Lower lobe of right lung (tissue), 2 donors: ENCODE measurements at regions not wholly inside any gene's neighbourhood (a gene's known extent, or its start where the extent isn't known, plus 50 kb on each side); places are given as distances from the start of the nearest gene placed in this dataset.

Source experiments
- ATAC-seq, 2 donors: fragments of 200-7000 bp; cut with Tn5 transposase; one replicate each; pipeline ENCODE4 v1.9.1; 2020 to 2022; ENCODE audit warnings: mild to moderate bottlenecking in 2 of 2, moderate library complexity in 2 of 2
- DNase-seq: peaks from one replicate; pipeline ENCODE4 v3.0.0-alpha.2; 2020
- H3K27ac ChIP-seq: fragments of 200-600 bp; one replicate; pipeline ENCODE4 v1.8.0; 2022
- H3K27me3 ChIP-seq: fragments of 200-600 bp; one replicate; pipeline ENCODE4 v1.8.0; 2022; ENCODE audit warnings: low read depth
- H3K36me3 ChIP-seq: fragments of 200-600 bp; one replicate; pipeline ENCODE4 v1.8.0; 2022; ENCODE audit warnings: mild to moderate bottlenecking
- H3K4me1 ChIP-seq: fragments of 200-600 bp; one replicate; pipeline ENCODE4 v1.8.0; 2022
- H3K4me3 ChIP-seq: fragments of 200-600 bp; one replicate; pipeline ENCODE4 v1.8.0; 2022; ENCODE audit warnings: mild to moderate bottlenecking
- H3K9me3 ChIP-seq: fragments of 200-600 bp; one replicate; pipeline ENCODE4 v1.8.0; 2022
- intact Hi-C: fragments of 100-400 bp; cut with DNase I; formaldehyde crosslinking; loops from one replicate; pipeline ENCODE4 v1.11.0; 2022
- TF ChIP-seq, protein P1 (sequence below): fragments of 200-600 bp; IDR thresholded peaks from one replicate; pipeline ENCODE4 v1.8.0; 2022; ENCODE audit warnings: antibody characterized with exemption, mild to moderate bottlenecking
- donor health status: DM: no; HTN: yes; CAD: no; lungs with severe emphysema.

DNA sequence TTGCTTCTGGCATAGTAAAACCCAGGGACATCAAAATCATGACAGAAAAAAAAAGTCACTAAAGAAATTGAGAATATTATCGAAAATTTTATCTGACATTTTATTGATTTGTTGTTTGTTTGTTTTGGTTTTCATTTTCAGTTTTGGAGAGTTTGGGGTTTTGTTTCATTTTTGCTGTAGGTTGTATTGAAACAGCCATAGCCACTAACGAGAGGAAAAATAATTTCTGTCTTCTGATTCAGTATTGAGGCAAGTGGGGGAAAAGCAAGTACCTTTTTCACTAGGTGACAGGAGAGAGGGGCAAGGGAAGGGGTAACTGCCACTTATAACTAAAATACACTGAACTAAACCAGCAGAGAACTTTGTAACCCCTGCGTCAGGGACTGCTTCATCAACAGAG lies 392.8 kb upstream of the NDST3 start:
- intact Hi-C loops: no loop called here
- Histone ChIP-seq H3K27ac (no peak overlapping the region), H3K4me3 (no peak overlapping the region)

DNA sequence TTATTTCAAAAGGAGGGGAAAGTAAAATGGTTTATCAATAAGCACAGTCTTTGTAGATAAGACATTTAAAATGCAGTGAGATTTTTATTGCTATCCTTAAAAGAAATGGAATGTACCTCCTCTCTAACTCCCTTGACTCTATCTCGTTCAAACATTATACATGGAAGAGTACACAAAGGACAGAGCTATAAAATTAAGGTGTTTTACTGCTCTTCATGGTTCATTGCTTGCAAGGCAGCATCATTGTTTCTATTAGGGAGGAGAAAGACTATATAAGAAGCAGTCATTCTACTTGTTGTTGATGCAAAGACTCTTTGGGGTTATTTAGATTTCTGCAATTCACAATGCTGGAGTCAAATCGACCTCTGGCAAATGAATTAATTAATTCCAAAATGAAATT lies 380.2 kb upstream of the NDST3 start:
- no peak overlapping the region for H3K4me3 ChIP-seq
- intact Hi-C loops: no loop called here
- H3K4me1 ChIP-seq: no peaks in the 10 kb centered on the region
- H3K27me3 ChIP-seq: no peaks in the 10 kb centered on the region
- TF ChIP-seq, protein P1, sequence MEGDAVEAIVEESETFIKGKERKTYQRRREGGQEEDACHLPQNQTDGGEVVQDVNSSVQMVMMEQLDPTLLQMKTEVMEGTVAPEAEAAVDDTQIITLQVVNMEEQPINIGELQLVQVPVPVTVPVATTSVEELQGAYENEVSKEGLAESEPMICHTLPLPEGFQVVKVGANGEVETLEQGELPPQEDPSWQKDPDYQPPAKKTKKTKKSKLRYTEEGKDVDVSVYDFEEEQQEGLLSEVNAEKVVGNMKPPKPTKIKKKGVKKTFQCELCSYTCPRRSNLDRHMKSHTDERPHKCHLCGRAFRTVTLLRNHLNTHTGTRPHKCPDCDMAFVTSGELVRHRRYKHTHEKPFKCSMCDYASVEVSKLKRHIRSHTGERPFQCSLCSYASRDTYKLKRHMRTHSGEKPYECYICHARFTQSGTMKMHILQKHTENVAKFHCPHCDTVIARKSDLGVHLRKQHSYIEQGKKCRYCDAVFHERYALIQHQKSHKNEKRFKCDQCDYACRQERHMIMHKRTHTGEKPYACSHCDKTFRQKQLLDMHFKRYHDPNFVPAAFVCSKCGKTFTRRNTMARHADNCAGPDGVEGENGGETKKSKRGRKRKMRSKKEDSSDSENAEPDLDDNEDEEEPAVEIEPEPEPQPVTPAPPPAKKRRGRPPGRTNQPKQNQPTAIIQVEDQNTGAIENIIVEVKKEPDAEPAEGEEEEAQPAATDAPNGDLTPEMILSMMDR: no peak
- no peaks in the 10 kb centered on the region for H3K36me3 ChIP-seq
- ATAC-seq (no peak), DNase-seq (no peak)
- H3K27ac ChIP-seq: no peak overlapping the region
- no peaks in the 10 kb centered on the region for H3K9me3 ChIP-seq

More for the DNA sequence above, 392.8 kb upstream of the NDST3 start:
- Histone ChIP-seq H3K36me3 (no peaks in the 10 kb centered on the region), H3K4me1 (no peaks in the 10 kb centered on the region), H3K27me3 (no peaks in the 10 kb centered on the region), H3K9me3 (no peaks in the 10 kb centered on the region)
- TF ChIP-seq, protein P1: no peak
- DNase-seq (no peak), ATAC-seq (no peak)

DNA sequence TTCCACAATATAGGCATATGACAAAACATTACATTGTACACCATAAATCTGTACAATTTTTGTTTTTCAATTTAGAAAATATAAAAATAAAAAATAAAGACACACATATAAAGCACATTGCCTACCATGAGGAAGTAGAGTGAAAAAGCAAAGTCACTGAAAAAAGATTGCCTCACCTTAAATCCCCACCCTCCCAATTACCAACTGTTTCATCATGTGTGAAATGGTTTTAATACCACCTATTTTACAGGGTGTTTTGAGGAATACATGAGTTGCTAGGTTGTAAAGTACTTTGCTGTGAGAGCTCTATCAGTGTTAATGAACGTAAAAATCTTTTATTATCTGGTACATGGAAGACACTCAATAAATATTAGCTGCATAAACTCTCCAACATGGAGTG lies 373.6 kb upstream of the NDST3 start:
- H3K4me1 ChIP-seq: no peaks in the 10 kb centered on the region
- intact Hi-C loops: no loop called here
- DNase-seq: no peak
- H3K36me3 ChIP-seq: no peaks in the 10 kb centered on the region
- H3K27me3 ChIP-seq: no peaks in the 10 kb centered on the region
- no peak for ATAC-seq
- H3K4me3 ChIP-seq: no peak overlapping the region
- H3K9me3 ChIP-seq: no peaks in the 10 kb centered on the region
- H3K27ac ChIP-seq: no peak overlapping the region
- TF ChIP-seq, protein P1: no peak

DNA sequence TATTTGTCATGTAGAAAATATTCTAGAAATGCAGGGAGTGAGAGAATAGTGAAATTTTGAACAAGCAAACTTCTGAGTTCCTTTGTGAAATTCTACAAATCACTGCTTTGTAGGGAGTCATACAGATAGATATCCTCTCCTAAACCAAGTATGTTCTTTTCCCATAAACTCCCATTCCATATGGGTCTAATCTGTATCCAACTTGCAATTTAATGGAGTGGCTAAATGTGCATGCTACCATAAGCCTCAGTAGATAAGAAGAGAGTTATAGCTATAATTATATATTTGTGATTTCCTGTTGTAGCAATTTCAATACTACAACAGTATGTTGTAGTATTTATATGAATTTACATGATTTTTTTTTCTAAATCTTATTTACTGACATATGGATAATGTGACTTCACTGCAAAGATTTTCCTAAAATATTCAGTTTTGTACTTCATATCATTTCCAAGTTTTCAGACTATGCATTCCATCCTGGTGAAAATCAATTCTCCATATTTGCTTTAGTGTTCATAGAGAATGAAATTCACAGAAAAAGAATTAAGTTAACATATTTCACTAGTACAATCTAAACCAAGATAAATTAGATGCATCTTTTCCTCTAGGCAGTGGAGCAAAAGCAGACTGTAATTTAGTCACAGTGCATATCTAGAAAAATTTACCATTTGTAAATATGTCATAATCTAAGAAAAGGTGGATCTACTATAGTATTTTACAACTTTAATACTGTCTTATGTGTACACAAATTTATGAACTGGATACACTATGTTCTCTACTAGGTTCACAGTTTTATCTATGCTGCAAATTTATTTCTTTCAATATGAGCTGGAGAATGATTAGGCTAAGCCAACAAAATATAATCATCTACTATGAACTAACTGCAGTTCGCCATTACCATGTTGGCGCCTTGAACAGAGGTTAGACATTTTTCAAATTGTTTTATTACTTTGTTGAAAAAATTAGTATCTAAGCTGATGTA lies 372.9 kb upstream of the NDST3 start:
- Histone ChIP-seq H3K9me3 (no peaks in the 10 kb centered on the region), H3K36me3 (no peaks in the 10 kb centered on the region), H3K4me1 (no peaks in the 10 kb centered on the region), H3K4me3 (no peak overlapping the region), H3K27me3 (no peaks in the 10 kb centered on the region), H3K27ac (no peak overlapping the region)
- ATAC-seq (no peak), DNase-seq (no peak)
- intact Hi-C loops: no loop called here
- TF ChIP-seq, protein P1: no peak

DNA sequence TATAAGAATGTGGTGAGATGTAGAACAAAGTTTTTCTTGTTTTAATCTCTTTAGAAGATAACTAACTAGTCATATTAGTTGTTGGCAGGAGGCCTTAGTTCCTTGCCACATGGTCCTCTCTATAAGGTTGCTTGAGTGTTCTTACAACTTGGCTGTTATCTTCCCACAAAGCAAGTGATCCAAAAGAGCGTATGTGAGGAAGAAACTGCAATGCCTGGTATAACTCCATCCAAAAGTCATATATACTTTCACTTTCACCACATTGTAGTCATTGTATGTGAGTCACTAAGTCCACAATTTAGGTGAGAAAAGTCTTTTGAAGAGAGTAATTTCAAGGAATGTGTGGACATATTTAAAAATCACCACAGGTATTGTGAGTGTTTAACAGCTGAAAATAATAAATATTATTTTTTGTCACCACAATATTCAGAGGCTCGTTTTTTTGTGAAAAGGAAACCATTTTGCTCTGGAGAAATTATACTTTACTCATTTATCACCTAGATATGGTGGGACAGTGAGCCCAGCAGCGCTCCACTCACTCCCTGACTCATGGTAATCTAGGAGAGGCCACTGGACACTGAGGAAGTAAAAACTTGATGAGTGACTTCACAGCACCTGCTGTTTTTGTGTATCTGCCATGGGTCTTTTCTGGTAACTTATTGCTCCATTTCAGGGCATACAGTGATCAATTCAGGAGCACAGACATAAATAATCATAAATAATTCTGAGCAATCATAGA lies 369.4 kb upstream of the NDST3 start:
- no peaks in the 10 kb centered on the region for H3K4me1 ChIP-seq
- H3K27ac ChIP-seq: no peak overlapping the region
- ATAC-seq (no peak), DNase-seq (no peak)
- no peaks in the 10 kb centered on the region for H3K9me3 ChIP-seq
- H3K27me3 ChIP-seq: no peaks in the 10 kb centered on the region
- no peaks in the 10 kb centered on the region for H3K36me3 ChIP-seq
- H3K4me3 ChIP-seq: no peak overlapping the region
- intact Hi-C loops: no loop called here
- TF ChIP-seq, protein P1: no peak
